ENCODE measurements at regions not wholly inside any gene's neighbourhood (a gene's known extent, or its start where the extent isn't known, plus 50 kb on each side); places are given as distances from the start of the nearest gene placed in this dataset.

- TF ChIP-seq CTCF (IDR thresholded peaks at IDR 0.05) (no peak), POLR2A (IDR thresholded peaks at IDR 0.05) (no peak), EP300 (IDR thresholded peaks at IDR 0.05) (no peak)
Observed at GRCh38 chr2:57205241-57205640, 841.4 kb upstream of the VRK2 start.

Measured in tibial nerve (tissue), 4 donors.